Neural cell (in vitro differentiated cells): ENCODE measurements at regions not wholly inside any gene's neighbourhood (a gene's known extent, or its start where the extent isn't known, plus 50 kb on each side); places are given as distances from the start of the nearest gene placed in this dataset.

Source experiments
- H2AFZ ChIP-seq: fragments of 200-600, 300-800 bp; sonication (generic), shearing (Covaris generic); 2 replicates; pipeline ENCODE4 v1.6.0; 2014; ENCODE audit warnings: low read depth, mild to moderate bottlenecking, antibody characterized with exemption, low read length, moderate library complexity
- H3F3A ChIP-seq: fragments of 200-600 bp; shearing (Covaris generic); 2 replicates; pipeline ENCODE4 v1.6.1; 2016; ENCODE audit warnings: mild to moderate bottlenecking, moderate library complexity, mixed read lengths, antibody characterized with exemption, low read length; ENCODE audit not compliant: insufficient read depth, poor library complexity, severe bottlenecking
- H3K27ac ChIP-seq: fragments of 200-600, 300-800 bp; sonication (generic), shearing (Covaris generic); 2 replicates; pipeline ENCODE4 v1.5.1; 2014; ENCODE audit warnings: mild to moderate bottlenecking, low read length, moderate library complexity
- H3K27me3 ChIP-seq: fragments of 300-800, 200-600 bp; sonication (generic), shearing (Covaris generic); 2 replicates; pipeline ENCODE4 v1.6.0; 2014; ENCODE audit warnings: mild to moderate bottlenecking, low read depth, low read length, moderate library complexity; ENCODE audit not compliant: insufficient read depth
- H3K36me3 ChIP-seq: fragments of 300-800, 200-600 bp; sonication (generic), shearing (Covaris generic); 2 replicates; pipeline ENCODE4 v1.5.1; 2014; ENCODE audit warnings: mild to moderate bottlenecking, antibody characterized with exemption, low read length, moderate library complexity; ENCODE audit not compliant: insufficient read depth
- H3K4me2 ChIP-seq: fragments of 300-800, 200-600 bp; sonication (generic), shearing (Covaris generic); 2 replicates; pipeline ENCODE4 v1.6.0; 2014; ENCODE audit warnings: mild to moderate bottlenecking, low read length
- H3K4me3 ChIP-seq: fragments of 300-800, 200-600 bp; sonication (generic), shearing (Covaris generic); 2 replicates; pipeline ENCODE4 v1.5.1; 2014; ENCODE audit warnings: mild to moderate bottlenecking, low read length, moderate library complexity
- H3K79me2 ChIP-seq: fragments of 200-600 bp; shearing (Covaris generic); replicated peaks from 2 replicates; pipeline ENCODE4 v1.6.0; 2014; ENCODE audit warnings: mild to moderate bottlenecking, low read length, moderate library complexity; ENCODE audit not compliant: insufficient read depth
- H3K9ac ChIP-seq: fragments of 300-800, 200-600 bp; sonication (generic), shearing (Covaris generic); 2 replicates; pipeline ENCODE4 v1.6.1; 2016; ENCODE audit warnings: mild to moderate bottlenecking, low read length, mixed read lengths
- H3K9me2 ChIP-seq: fragments of 200-600 bp; shearing (Covaris generic); 2 replicates; pipeline ENCODE4 v1.6.1; 2016; ENCODE audit warnings: mild to moderate bottlenecking, low read length, mixed read lengths; ENCODE audit not compliant: insufficient read depth
- H3K9me3 ChIP-seq: fragments of 200-600, 300-800 bp; sonication (generic), shearing (Covaris generic); 2 replicates; pipeline ENCODE4 v1.6.1; 2016; ENCODE audit warnings: mild to moderate bottlenecking, mixed run types, low read length, moderate library complexity, mixed read lengths
- H4K20me1 ChIP-seq: fragments of 200-600 bp; shearing (Covaris generic); 2 replicates; pipeline ENCODE4 v1.6.1; 2016; ENCODE audit warnings: mild to moderate bottlenecking, mixed run types; ENCODE audit not compliant: insufficient read depth
- EP300 ChIP-seq: fragments of 450-650 bp; conservative IDR thresholded peaks from 2 replicates; pipeline ENCODE4 v1.6.1; 2014; ENCODE audit warnings: antibody characterized with exemption, mild to moderate bottlenecking, moderate library complexity; ENCODE audit not compliant: poor library complexity, severe bottlenecking
- EZH2 ChIP-seq: fragments of 200-600, 300-800 bp; shearing (Covaris generic), sonication (generic); IDR thresholded peaks from 2 replicates; pipeline ENCODE4 v1.6.1; 2014; ENCODE audit warnings: antibody characterized with exemption, low read length, borderline replicate concordance, mild to moderate bottlenecking; ENCODE audit not compliant: insufficient read depth, poor library complexity, severe bottlenecking
- MXI1 ChIP-seq: fragments of 450-650 bp; conservative IDR thresholded peaks from 2 replicates; pipeline ENCODE4 v1.6.1; 2014; ENCODE audit warnings: antibody characterized with exemption, mild to moderate bottlenecking; ENCODE audit not compliant: poor library complexity, severe bottlenecking
- POLR2AphosphoS5 ChIP-seq: IDR thresholded peaks from 2 replicates; pipeline ENCODE4 v1.6.1; 2012
- RAD21 ChIP-seq: fragments of 450-650 bp; conservative IDR thresholded peaks from 2 replicates; pipeline ENCODE4 v1.6.1; 2014; ENCODE audit warnings: antibody characterized with exemption, mild to moderate bottlenecking, moderate library complexity
- SMC3 ChIP-seq: fragments of 450-650 bp; conservative IDR thresholded peaks from 2 replicates; pipeline ENCODE4 v1.6.1; 2014; ENCODE audit warnings: antibody characterized with exemption, mild to moderate bottlenecking, moderate library complexity; ENCODE audit not compliant: poor library complexity
- TAF1 ChIP-seq: IDR thresholded peaks from 2 replicates; pipeline ENCODE4 v1.6.1; 2012; ENCODE audit warnings: low read depth
- TF ChIP-seq, protein P1 (sequence below): fragments of 450-650 bp; IDR thresholded peaks from 2 replicates; pipeline ENCODE4 v1.5.1; 2014; ENCODE audit warnings: antibody characterized with exemption, mild to moderate bottlenecking, moderate library complexity; ENCODE audit not compliant: poor library complexity, severe bottlenecking
- TF ChIP-seq, protein P2 (sequence below): IDR thresholded peaks from 2 replicates; pipeline ENCODE4 v1.6.1; 2012; ENCODE audit warnings: borderline replicate concordance

DNA sequence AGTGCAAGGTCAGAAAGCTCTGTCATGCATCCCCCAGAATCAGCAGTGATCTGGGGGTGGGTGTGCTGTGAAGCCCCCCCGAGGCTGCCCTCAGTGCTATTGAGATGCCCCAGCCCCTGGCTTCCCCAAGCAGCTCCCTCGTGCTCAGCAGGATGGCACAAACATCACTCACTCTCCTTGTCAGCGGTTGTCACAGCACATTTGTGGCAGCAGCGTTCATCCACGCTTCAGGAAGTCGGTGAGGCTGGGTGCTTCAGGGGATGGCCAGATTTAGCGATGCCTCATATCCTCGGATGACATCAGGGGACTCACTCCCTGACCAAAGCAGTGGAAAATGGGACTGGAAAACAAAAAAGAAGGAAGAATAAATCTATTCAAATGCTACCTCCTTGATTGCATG lies 54.4 kb upstream of the SLC6A11 start:
- Histone ChIP-seq H3K9ac (peak overlapping the region; percentile 36), H3K27me3 (peaks cover 8% of the 10 kb centered on the region), H4K20me1 (no peaks in the 10 kb centered on the region), H3K4me2 (peak overlapping the region; percentile 19), H3K27ac (peak overlapping the region; percentile 40), H3F3A (no peaks in the 10 kb centered on the region), H3K36me3 (no peaks in the 10 kb centered on the region), H3K9me2 (no peaks in the 10 kb centered on the region), H3K9me3 (no peaks in the 10 kb centered on the region), H3K79me2 (no peaks in the 10 kb centered on the region), H2AFZ (no peak overlapping the region), H3K4me3 (peak overlapping the region; percentile 32)
- no peak for TF ChIP-seq TAF1
- TF ChIP-seq MXI1: peak; percentile 9
- peak; percentile 20 for TF ChIP-seq SMC3
- TF ChIP-seq POLR2AphosphoS5: peak; percentile 79
- TF ChIP-seq, protein P1, sequence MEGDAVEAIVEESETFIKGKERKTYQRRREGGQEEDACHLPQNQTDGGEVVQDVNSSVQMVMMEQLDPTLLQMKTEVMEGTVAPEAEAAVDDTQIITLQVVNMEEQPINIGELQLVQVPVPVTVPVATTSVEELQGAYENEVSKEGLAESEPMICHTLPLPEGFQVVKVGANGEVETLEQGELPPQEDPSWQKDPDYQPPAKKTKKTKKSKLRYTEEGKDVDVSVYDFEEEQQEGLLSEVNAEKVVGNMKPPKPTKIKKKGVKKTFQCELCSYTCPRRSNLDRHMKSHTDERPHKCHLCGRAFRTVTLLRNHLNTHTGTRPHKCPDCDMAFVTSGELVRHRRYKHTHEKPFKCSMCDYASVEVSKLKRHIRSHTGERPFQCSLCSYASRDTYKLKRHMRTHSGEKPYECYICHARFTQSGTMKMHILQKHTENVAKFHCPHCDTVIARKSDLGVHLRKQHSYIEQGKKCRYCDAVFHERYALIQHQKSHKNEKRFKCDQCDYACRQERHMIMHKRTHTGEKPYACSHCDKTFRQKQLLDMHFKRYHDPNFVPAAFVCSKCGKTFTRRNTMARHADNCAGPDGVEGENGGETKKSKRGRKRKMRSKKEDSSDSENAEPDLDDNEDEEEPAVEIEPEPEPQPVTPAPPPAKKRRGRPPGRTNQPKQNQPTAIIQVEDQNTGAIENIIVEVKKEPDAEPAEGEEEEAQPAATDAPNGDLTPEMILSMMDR: no peak
- TF ChIP-seq RAD21: peak; percentile 18
- TF ChIP-seq EP300: peak; percentile 87

DNA sequence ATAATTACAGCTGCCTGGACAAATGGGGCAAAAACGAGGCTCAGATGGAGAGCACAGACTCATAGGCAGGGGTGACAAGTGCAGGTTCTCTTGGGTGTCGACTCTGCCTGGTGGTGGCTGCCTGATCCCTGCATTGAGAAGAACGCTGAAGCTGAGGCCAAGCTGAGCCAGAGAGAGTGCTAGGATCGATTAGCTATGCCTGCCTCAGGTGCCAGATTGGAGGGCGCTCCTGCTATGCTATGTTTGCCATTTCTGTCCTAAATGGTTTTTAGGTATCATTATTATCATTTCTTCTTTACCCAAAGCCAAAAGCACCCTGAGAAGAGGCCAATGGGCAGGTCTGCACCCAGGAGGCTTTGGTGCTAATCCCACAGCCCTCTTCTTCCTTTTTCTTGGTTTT lies 53.9 kb upstream of the SLC6A11 start:
- TF ChIP-seq SMC3: no peak
- TF ChIP-seq TAF1: no peak
- TF ChIP-seq, protein P1: no peak
- no peak for TF ChIP-seq RAD21
- TF ChIP-seq EZH2: no peak
- TF ChIP-seq EP300: no peak
- no peak for TF ChIP-seq POLR2AphosphoS5
- TF ChIP-seq MXI1: no peak
- TF ChIP-seq, protein P2, sequence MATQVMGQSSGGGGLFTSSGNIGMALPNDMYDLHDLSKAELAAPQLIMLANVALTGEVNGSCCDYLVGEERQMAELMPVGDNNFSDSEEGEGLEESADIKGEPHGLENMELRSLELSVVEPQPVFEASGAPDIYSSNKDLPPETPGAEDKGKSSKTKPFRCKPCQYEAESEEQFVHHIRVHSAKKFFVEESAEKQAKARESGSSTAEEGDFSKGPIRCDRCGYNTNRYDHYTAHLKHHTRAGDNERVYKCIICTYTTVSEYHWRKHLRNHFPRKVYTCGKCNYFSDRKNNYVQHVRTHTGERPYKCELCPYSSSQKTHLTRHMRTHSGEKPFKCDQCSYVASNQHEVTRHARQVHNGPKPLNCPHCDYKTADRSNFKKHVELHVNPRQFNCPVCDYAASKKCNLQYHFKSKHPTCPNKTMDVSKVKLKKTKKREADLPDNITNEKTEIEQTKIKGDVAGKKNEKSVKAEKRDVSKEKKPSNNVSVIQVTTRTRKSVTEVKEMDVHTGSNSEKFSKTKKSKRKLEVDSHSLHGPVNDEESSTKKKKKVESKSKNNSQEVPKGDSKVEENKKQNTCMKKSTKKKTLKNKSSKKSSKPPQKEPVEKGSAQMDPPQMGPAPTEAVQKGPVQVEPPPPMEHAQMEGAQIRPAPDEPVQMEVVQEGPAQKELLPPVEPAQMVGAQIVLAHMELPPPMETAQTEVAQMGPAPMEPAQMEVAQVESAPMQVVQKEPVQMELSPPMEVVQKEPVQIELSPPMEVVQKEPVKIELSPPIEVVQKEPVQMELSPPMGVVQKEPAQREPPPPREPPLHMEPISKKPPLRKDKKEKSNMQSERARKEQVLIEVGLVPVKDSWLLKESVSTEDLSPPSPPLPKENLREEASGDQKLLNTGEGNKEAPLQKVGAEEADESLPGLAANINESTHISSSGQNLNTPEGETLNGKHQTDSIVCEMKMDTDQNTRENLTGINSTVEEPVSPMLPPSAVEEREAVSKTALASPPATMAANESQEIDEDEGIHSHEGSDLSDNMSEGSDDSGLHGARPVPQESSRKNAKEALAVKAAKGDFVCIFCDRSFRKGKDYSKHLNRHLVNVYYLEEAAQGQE: no peak

More for the DNA sequence above, 53.9 kb upstream of the SLC6A11 start:
- H4K20me1 ChIP-seq: no peaks in the 10 kb centered on the region
- H3K4me2 ChIP-seq: peak overlapping the region; percentile 19
- H2AFZ ChIP-seq: no peak overlapping the region
- no peaks in the 10 kb centered on the region for H3K9me3 ChIP-seq
- peak overlapping the region; percentile 32 for H3K4me3 ChIP-seq
- no peaks in the 10 kb centered on the region for H3K79me2 ChIP-seq
- peak overlapping the region; percentile 40 for H3K27ac ChIP-seq
- H3K9ac ChIP-seq: peak overlapping the region; percentile 36
- H3K9me2 ChIP-seq: no peaks in the 10 kb centered on the region
- H3K27me3 ChIP-seq: peaks cover 4% of the 10 kb centered on the region
- H3F3A ChIP-seq: no peaks in the 10 kb centered on the region
- no peaks in the 10 kb centered on the region for H3K36me3 ChIP-seq
